ENCODE measurements at regions not wholly inside any gene's neighbourhood (a gene's known extent, or its start where the extent isn't known, plus 50 kb on each side); places are given as distances from the start of the nearest gene placed in this dataset.
"Not testable (repeated sequence)": the region's sequence is repeated elsewhere in the genome, so short reads cannot be mapped to it uniquely, and the experiment has no call there.

GRCh38 chrX:138240266-138240665 lies 471.3 kb downstream of the FGF13 start:
- no peak overlapping the region for H3K4me3 ChIP-seq (replicated peaks in 1 of 4; ENCODE audit: control extremely low read depth in 1 of 4, insufficient read depth in 1 of 4, low read depth in 3 of 4, low read length in 4 of 4)
- H3K9me3 ChIP-seq (ENCODE audit: control insufficient read depth, insufficient read depth, low read depth, low read length) = no peaks in the 10 kb centered on the region
- no peaks in the 10 kb centered on the region for H3K36me3 ChIP-seq (ENCODE audit: control insufficient read depth, insufficient read depth, low read length)
- DNase-seq (ENCODE audit: low read depth in 2 of 2) = no peak
- H3K4me1 ChIP-seq (ENCODE audit: control insufficient read depth, extremely low read depth, insufficient read depth, low read length) = no peaks in the 10 kb centered on the region
- no peak overlapping the region for H3K9ac ChIP-seq (ENCODE audit: insufficient read depth, low read length)
- TF ChIP-seq CTCF (conservative IDR thresholded peaks at IDR 0.05 in 1 of 2, IDR thresholded peaks at IDR 0.05 in 1 of 2; ENCODE audit: low read depth in 1 of 2, low read length in 2 of 2) (no peak), EZH2 (IDR thresholded peaks at IDR 0.05; ENCODE audit: low read length, missing control alignments) (no peak)
- no peak overlapping the region for H3K27ac ChIP-seq (ENCODE audit: insufficient read depth, low read length)
- H2AFZ ChIP-seq (ENCODE audit: low read length) = no peak overlapping the region
- no peaks in the 10 kb centered on the region for H3K27me3 ChIP-seq (ENCODE audit: control insufficient read depth, insufficient read depth, low read length)
- no peak overlapping the region for H3K4me2 ChIP-seq (ENCODE audit: extremely low read depth, insufficient read depth, low read length)
- no peaks in the 10 kb centered on the region for H4K20me1 ChIP-seq (ENCODE audit: control insufficient read depth, extremely low read depth, insufficient read depth, low read length)
- H3K79me2 ChIP-seq (ENCODE audit: control insufficient read depth, insufficient read depth, low read length) = no peaks in the 10 kb centered on the region

GRCh38 chrX:138254001-138254400 lies 457.5 kb downstream of the FGF13 start:
- no peak for TF ChIP-seq CTCF (conservative IDR thresholded peaks at IDR 0.05 in 1 of 2, IDR thresholded peaks at IDR 0.05 in 1 of 2; ENCODE audit: low read depth in 1 of 2, low read length in 2 of 2)
- no peak overlapping the region for H3K27ac ChIP-seq (ENCODE audit: insufficient read depth, low read length)
- no peaks in the 10 kb centered on the region for H3K79me2 ChIP-seq (ENCODE audit: control insufficient read depth, insufficient read depth, low read length)
- no peak overlapping the region for H3K9ac ChIP-seq (ENCODE audit: insufficient read depth, low read length)
- no peak overlapping the region for H3K4me3 ChIP-seq (replicated peaks in 1 of 4; ENCODE audit: control extremely low read depth in 1 of 4, insufficient read depth in 1 of 4, low read depth in 3 of 4, low read length in 4 of 4)
- H3K4me2 ChIP-seq (ENCODE audit: extremely low read depth, insufficient read depth, low read length) = no peak overlapping the region
- DNase-seq (ENCODE audit: low read depth in 2 of 2) = no peak
- H4K20me1 ChIP-seq (ENCODE audit: control insufficient read depth, extremely low read depth, insufficient read depth, low read length) = no peaks in the 10 kb centered on the region
- no peaks in the 10 kb centered on the region for H3K27me3 ChIP-seq (ENCODE audit: control insufficient read depth, insufficient read depth, low read length)
- no peaks in the 10 kb centered on the region for H3K4me1 ChIP-seq (ENCODE audit: control insufficient read depth, extremely low read depth, insufficient read depth, low read length)
- no peaks in the 10 kb centered on the region for H3K9me3 ChIP-seq (ENCODE audit: control insufficient read depth, insufficient read depth, low read depth, low read length)
- no peaks in the 10 kb centered on the region for H3K36me3 ChIP-seq (ENCODE audit: control insufficient read depth, insufficient read depth, low read length)
- H2AFZ ChIP-seq (ENCODE audit: low read length) = no peak overlapping the region

GRCh38 chrX:138255373-138255772 lies 456.1 kb downstream of the FGF13 start:
- Histone ChIP-seq H3K36me3 (ENCODE audit: control insufficient read depth, insufficient read depth, low read length) (no peaks in the 10 kb centered on the region), H2AFZ (ENCODE audit: low read length) (no peak overlapping the region), H3K4me1 (ENCODE audit: control insufficient read depth, extremely low read depth, insufficient read depth, low read length) (no peaks in the 10 kb centered on the region), H3K4me3 (replicated peaks in 1 of 4; ENCODE audit: control extremely low read depth in 1 of 4, insufficient read depth in 1 of 4, low read depth in 3 of 4, low read length in 4 of 4) (no peak overlapping the region), H3K27me3 (ENCODE audit: control insufficient read depth, insufficient read depth, low read length) (no peaks in the 10 kb centered on the region), H3K9ac (ENCODE audit: insufficient read depth, low read length) (no peak overlapping the region), H3K4me2 (ENCODE audit: extremely low read depth, insufficient read depth, low read length) (no peak overlapping the region), H4K20me1 (ENCODE audit: control insufficient read depth, extremely low read depth, insufficient read depth, low read length) (no peaks in the 10 kb centered on the region), H3K79me2 (ENCODE audit: control insufficient read depth, insufficient read depth, low read length) (no peaks in the 10 kb centered on the region), H3K9me3 (ENCODE audit: control insufficient read depth, insufficient read depth, low read depth, low read length) (no peaks in the 10 kb centered on the region), H3K27ac (ENCODE audit: insufficient read depth, low read length) (no peak overlapping the region)
- no peak for TF ChIP-seq EZH2 (IDR thresholded peaks at IDR 0.05; ENCODE audit: low read length, missing control alignments)
- no peak for TF ChIP-seq CTCF (conservative IDR thresholded peaks at IDR 0.05 in 1 of 2, IDR thresholded peaks at IDR 0.05 in 1 of 2; ENCODE audit: low read depth in 1 of 2, low read length in 2 of 2)
- DNase-seq (ENCODE audit: low read depth in 2 of 2) = no peak

- not testable (repeated sequence) for DNase-seq (ENCODE audit: low read depth in 2 of 2); H3K79me2 ChIP-seq (ENCODE audit: control insufficient read depth, insufficient read depth, low read length); H2AFZ ChIP-seq (ENCODE audit: low read length); H3K4me1 ChIP-seq (ENCODE audit: control insufficient read depth, extremely low read depth, insufficient read depth, low read length); H4K20me1 ChIP-seq (ENCODE audit: control insufficient read depth, extremely low read depth, insufficient read depth, low read length); H3K4me2 ChIP-seq (ENCODE audit: extremely low read depth, insufficient read depth, low read length); H3K9ac ChIP-seq (ENCODE audit: insufficient read depth, low read length); H3K27ac ChIP-seq (ENCODE audit: insufficient read depth, low read length); H3K4me3 ChIP-seq (replicated peaks in 1 of 4; ENCODE audit: control extremely low read depth in 1 of 4, insufficient read depth in 1 of 4, low read depth in 3 of 4, low read length in 4 of 4); H3K36me3 ChIP-seq (ENCODE audit: control insufficient read depth, insufficient read depth, low read length); H3K27me3 ChIP-seq (ENCODE audit: control insufficient read depth, insufficient read depth, low read length); H3K9me3 ChIP-seq (ENCODE audit: control insufficient read depth, insufficient read depth, low read depth, low read length)
Measured at GRCh38 chrX:138264095-138264494, 447.4 kb downstream of the FGF13 start.

Measured in fibroblast of lung (primary cell).